ENCODE measurements at regions not wholly inside any gene's neighbourhood (a gene's known extent, or its start where the extent isn't known, plus 50 kb on each side); places are given as distances from the start of the nearest gene placed in this dataset.

DNA sequence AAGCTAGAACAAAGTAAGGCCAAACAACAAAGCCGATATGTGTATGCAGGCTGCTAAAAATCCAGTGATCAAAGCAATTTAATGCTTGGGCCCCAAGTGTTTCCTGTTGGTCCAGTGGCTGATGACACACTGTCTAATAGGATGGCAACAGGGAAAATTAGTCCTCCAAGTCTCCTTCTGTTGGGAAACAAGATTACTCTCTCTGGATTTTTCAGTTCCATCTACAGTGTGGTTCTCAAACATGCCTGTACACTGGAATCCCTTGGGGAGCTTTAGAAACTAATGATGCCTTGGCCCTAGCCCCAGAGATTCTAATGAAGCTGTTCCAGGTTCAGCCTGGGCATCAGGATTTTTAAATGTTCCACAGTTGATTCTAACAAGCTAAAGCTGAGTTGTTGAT, 198.7 kb downstream of the AHR start:
- Histone ChIP-seq H3K4me3 (ENCODE audit: low read length) (no peak overlapping the region), H3K9me3 (ENCODE audit: control insufficient read depth, insufficient read depth, low read length) (no peaks in the 10 kb centered on the region), H3F3A (ENCODE audit: control insufficient read depth, insufficient read depth) (no peaks in the 10 kb centered on the region), H3K36me3 (ENCODE audit: control insufficient read depth, low read length) (no peaks in the 10 kb centered on the region), H3K79me2 (ENCODE audit: control insufficient read depth, low read length) (no peaks in the 10 kb centered on the region), H4K20me1 (ENCODE audit: control insufficient read depth, insufficient read depth, low read depth, low read length) (no peaks in the 10 kb centered on the region), H3K27ac (ENCODE audit: low read depth, low read length) (no peak overlapping the region), H3K9me2 (replicated peaks; ENCODE audit: control insufficient read depth, low read length) (no peaks in the 10 kb centered on the region), H3K27me3 (ENCODE audit: control insufficient read depth, low read length) (no peaks in the 10 kb centered on the region), H3K4me1 (ENCODE audit: control insufficient read depth, low read length) (no peaks in the 10 kb centered on the region), H3K4me2 (ENCODE audit: low read length) (no peak overlapping the region)
- TF ChIP-seq, protein P1, sequence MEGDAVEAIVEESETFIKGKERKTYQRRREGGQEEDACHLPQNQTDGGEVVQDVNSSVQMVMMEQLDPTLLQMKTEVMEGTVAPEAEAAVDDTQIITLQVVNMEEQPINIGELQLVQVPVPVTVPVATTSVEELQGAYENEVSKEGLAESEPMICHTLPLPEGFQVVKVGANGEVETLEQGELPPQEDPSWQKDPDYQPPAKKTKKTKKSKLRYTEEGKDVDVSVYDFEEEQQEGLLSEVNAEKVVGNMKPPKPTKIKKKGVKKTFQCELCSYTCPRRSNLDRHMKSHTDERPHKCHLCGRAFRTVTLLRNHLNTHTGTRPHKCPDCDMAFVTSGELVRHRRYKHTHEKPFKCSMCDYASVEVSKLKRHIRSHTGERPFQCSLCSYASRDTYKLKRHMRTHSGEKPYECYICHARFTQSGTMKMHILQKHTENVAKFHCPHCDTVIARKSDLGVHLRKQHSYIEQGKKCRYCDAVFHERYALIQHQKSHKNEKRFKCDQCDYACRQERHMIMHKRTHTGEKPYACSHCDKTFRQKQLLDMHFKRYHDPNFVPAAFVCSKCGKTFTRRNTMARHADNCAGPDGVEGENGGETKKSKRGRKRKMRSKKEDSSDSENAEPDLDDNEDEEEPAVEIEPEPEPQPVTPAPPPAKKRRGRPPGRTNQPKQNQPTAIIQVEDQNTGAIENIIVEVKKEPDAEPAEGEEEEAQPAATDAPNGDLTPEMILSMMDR (IDR thresholded peaks at IDR 0.05; ENCODE audit: low read depth, low read length, poor library complexity, severe bottlenecking): no peak
- TF ChIP-seq EZH2phosphoT487 (IDR thresholded peaks at IDR 0.05; ENCODE audit: borderline replicate concordance, low read length): no peak

GRCh38 chr7:17497549-17498167, 199.2 kb downstream of the AHR start:
- Histone ChIP-seq H3F3A (ENCODE audit: control insufficient read depth, insufficient read depth) (no peaks in the 10 kb centered on the region), H3K4me3 (ENCODE audit: low read length) (no peak overlapping the region), H3K4me2 (ENCODE audit: low read length) (no peak overlapping the region), H3K9me2 (replicated peaks; ENCODE audit: control insufficient read depth, low read length) (no peaks in the 10 kb centered on the region), H3K4me1 (ENCODE audit: control insufficient read depth, low read length) (no peaks in the 10 kb centered on the region), H3K9me3 (ENCODE audit: control insufficient read depth, insufficient read depth, low read length) (no peaks in the 10 kb centered on the region), H3K79me2 (ENCODE audit: control insufficient read depth, low read length) (no peaks in the 10 kb centered on the region), H4K20me1 (ENCODE audit: control insufficient read depth, insufficient read depth, low read depth, low read length) (no peaks in the 10 kb centered on the region), H3K27ac (ENCODE audit: low read depth, low read length) (no peak overlapping the region), H3K36me3 (ENCODE audit: control insufficient read depth, low read length) (no peaks in the 10 kb centered on the region), H3K27me3 (ENCODE audit: control insufficient read depth, low read length) (no peaks in the 10 kb centered on the region)
- TF ChIP-seq EZH2phosphoT487 (IDR thresholded peaks at IDR 0.05; ENCODE audit: borderline replicate concordance, low read length): no peak
- TF ChIP-seq, protein P1 (IDR thresholded peaks at IDR 0.05; ENCODE audit: low read depth, low read length, poor library complexity, severe bottlenecking): no peak

DNA sequence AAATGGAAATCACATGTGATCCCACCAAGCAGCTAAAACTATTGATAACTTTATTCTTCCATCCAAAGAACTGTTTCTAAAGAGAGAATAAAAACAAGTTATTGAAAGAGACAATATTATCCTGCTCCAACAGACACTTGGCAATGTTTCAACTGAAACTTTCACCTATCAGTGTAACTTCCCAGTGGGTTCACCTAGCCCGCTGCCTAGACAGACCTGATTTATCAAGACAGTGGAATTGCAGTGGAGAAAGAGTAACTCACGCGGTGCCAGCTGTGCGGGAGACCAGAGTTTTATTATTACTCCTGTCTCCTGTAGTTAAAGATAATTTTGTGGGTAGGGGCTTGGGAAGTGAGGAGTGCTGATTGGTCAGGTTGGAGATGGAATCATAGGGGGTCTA, 199.8 kb downstream of the AHR start:
- H3K4me2 ChIP-seq (ENCODE audit: low read length): no peak overlapping the region
- no peaks in the 10 kb centered on the region for H3F3A ChIP-seq (ENCODE audit: control insufficient read depth, insufficient read depth)
- no peak overlapping the region for H3K4me3 ChIP-seq (ENCODE audit: low read length)
- TF ChIP-seq, protein P1 (IDR thresholded peaks at IDR 0.05; ENCODE audit: low read depth, low read length, poor library complexity, severe bottlenecking): no peak
- no peak for TF ChIP-seq EZH2phosphoT487 (IDR thresholded peaks at IDR 0.05; ENCODE audit: borderline replicate concordance, low read length)
- no peaks in the 10 kb centered on the region for H4K20me1 ChIP-seq (ENCODE audit: control insufficient read depth, insufficient read depth, low read depth, low read length)
- H3K79me2 ChIP-seq (ENCODE audit: control insufficient read depth, low read length): no peaks in the 10 kb centered on the region
- no peaks in the 10 kb centered on the region for H3K9me2 ChIP-seq (replicated peaks; ENCODE audit: control insufficient read depth, low read length)
- H3K36me3 ChIP-seq (ENCODE audit: control insufficient read depth, low read length): no peaks in the 10 kb centered on the region
- no peaks in the 10 kb centered on the region for H3K27me3 ChIP-seq (ENCODE audit: control insufficient read depth, low read length)
- H3K4me1 ChIP-seq (ENCODE audit: control insufficient read depth, low read length): no peaks in the 10 kb centered on the region
- H3K27ac ChIP-seq (ENCODE audit: low read depth, low read length): no peak overlapping the region
- no peaks in the 10 kb centered on the region for H3K9me3 ChIP-seq (ENCODE audit: control insufficient read depth, insufficient read depth, low read length)

Measured in DOHH2 (cell line).